Activated naive CD8-positive, alpha-beta T cell treated with anti-CD3 and anti-CD28 coated beads, Interleukin-2, amount 10 ng/mL, durations not matched to agents 7 days and 5 days (primary cell): ENCODE measurements at regions not wholly inside any gene's neighbourhood (a gene's known extent, or its start where the extent isn't known, plus 50 kb on each side); places are given as distances from the start of the nearest gene placed in this dataset.

Source experiments
- ATAC-seq: fragments of 150-1000 bp; cut with Tn5 transposase; one replicate; pipeline ENCODE4 v1.10.0; 2021; ENCODE audit warnings: low read depth, moderate library complexity
- POLR2A ChIA-PET: fragments of 350-600 bp; sonication (Branson Sonifier 250); formaldehyde crosslinking; loops from one replicate; lab custom pipeline; 2021; ENCODE audit warnings: antibody characterized with exemption; lab: Charles Lee
- DNase-seq: peaks from one replicate; pipeline ENCODE4 v3.0.0; 2021
- H3K27ac Mint-ChIP-seq: one replicate; pipeline ENCODE4 v1.8.0; 2022; ENCODE audit warnings: mild to moderate bottlenecking, mixed read lengths
- H3K27me3 Mint-ChIP-seq: one replicate; pipeline ENCODE4 v1.8.0; 2022; ENCODE audit warnings: mild to moderate bottlenecking, moderate library complexity, mixed read lengths
- H3K36me3 Mint-ChIP-seq: one replicate; pipeline ENCODE4 v1.8.0; 2021; ENCODE audit warnings: mild to moderate bottlenecking, mixed read lengths
- H3K4me1 Mint-ChIP-seq: one replicate; pipeline ENCODE4 v1.8.0; 2021; ENCODE audit warnings: mixed read lengths
- H3K4me3 Mint-ChIP-seq: one replicate; pipeline ENCODE4 v1.8.0; 2022; ENCODE audit warnings: mild to moderate bottlenecking, moderate library complexity, mixed read lengths
- H3K9me3 Mint-ChIP-seq: one replicate; pipeline ENCODE4 v1.8.0; 2021; ENCODE audit warnings: mixed read lengths

DNA sequence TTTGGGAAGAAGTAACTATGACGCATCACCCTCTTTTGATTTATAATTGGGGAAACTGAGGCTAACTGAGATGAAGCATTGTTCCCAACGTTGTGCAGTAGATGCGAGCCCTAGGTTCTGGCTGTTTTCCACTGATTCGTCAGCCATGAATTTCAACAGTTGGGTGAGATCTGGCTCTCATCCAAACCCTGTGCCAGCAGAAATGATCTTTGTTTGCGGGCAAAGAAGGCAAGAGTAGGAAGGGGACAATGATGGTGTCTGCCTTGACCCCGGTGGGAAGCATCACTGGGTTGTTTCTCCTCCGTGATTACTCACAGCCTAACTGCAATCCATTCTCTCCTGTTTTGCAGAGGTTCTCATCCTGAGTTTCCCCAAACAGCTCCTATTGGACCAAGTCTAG lies 142.3 kb downstream of the MIS18A start:
- no peak for ATAC-seq
- no peak for DNase-seq
- Mint-ChIP-seq H3K36me3 (no peaks in the 10 kb centered on the region), H3K4me1 (peaks cover 5% of the 10 kb centered on the region), H3K27ac (no peak overlapping the region), H3K9me3 (peaks cover 10% of the 10 kb centered on the region), H3K27me3 (peaks cover 2% of the 10 kb centered on the region), H3K4me3 (no peak overlapping the region)
- POLR2A ChIA-PET: no interaction called here

DNA sequence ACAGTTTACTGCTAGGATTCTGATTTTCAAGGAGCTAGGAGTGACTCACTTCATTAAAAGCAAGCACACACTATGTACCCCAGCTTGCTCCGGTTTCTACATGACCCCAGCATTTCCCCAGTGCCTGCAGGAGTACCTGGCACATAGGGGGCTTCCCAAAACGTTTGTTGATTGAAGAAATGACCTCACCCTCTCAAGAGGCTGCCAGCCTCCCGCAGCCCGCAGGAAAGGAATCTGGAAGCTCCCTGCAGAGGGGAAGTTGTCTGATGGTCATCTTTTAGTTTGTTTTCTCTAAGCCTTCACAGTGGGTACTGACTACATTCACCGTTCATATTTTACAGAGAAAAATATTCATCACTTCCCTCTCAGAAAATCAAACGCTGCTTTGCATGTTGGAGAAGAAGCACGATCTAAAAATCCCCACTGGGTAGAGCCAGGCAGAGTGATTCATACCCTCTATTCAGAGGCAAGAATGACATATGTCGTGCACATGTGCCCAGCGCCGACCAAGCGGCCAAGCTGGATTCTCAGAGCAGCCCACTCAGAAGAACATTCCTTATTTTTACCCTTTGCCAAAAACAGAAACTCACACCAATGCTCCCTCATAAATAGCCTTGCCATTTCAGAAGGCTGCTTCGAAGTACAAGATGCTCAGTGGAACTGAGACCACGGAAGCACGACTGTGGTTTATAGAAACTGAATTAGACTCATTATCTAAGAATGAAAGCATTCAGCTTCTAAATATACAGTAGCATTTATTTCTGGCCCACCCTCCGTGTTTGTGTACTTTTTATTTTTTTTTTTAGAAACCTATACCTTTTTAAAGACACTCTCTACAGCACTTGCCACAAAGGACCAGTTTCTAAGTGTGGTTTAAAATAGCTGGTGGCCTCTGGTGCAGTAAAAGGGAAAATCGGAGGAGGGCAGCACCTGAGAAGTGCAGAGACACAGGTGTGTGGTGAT lies 143.2 kb downstream of the MIS18A start:
- H3K27me3 Mint-ChIP-seq: peaks cover 8% of the 10 kb centered on the region
- H3K36me3 Mint-ChIP-seq: no peaks in the 10 kb centered on the region
- peaks cover 5% of the 10 kb centered on the region for H3K4me1 Mint-ChIP-seq
- H3K27ac Mint-ChIP-seq: no peak overlapping the region
- DNase-seq (no peak), ATAC-seq (no peak)
- no peak overlapping the region for H3K4me3 Mint-ChIP-seq
- POLR2A ChIA-PET: no interaction called here
- H3K9me3 Mint-ChIP-seq: peaks cover 10% of the 10 kb centered on the region

DNA sequence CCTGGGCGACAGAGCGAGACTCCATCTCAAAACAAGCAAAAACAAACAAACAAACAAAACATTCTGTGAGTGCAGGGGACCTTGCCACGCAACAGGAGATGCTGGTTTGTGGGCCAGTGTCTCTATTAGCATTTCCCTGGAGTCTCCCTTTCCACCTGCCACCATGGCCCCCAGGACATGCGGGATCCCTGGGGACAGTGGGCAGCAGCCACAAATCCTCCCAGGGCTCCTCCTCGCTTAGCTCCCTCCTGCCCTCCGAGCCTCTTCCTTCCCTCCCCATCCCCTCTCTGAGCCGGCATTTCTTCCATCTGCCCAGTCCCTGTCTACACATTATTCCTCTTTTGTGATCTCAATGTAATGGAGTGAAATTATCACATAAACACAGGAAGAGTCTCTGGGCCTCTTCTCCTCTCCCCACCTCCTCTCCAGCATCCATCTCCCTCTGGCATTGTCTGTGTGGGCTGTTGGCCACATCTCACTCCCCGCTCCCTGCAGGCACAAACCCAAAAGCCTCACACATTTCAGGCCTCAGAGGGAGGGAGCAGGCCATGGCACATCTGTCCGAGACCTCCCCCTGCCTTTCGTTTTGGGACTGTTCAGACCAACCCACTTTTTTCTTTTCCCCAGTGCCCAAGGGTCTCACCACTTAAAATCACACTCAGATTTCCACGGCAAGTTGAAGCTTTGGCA lies 144.3 kb downstream of the MIS18A start:
- Mint-ChIP-seq H3K36me3 (no peaks in the 10 kb centered on the region), H3K27ac (no peak overlapping the region), H3K4me1 (peaks cover 5% of the 10 kb centered on the region), H3K27me3 (peaks cover 8% of the 10 kb centered on the region), H3K4me3 (no peak overlapping the region), H3K9me3 (peaks cover 10% of the 10 kb centered on the region)
- no peak for DNase-seq
- POLR2A ChIA-PET: no interaction called here
- no peak for ATAC-seq

GRCh38 chr21:32132881-32133280 lies 146.0 kb downstream of the MIS18A start:
- Mint-ChIP-seq H3K4me1 (peaks cover 5% of the 10 kb centered on the region), H3K27ac (no peak overlapping the region), H3K27me3 (peaks cover 8% of the 10 kb centered on the region), H3K9me3 (peaks cover 10% of the 10 kb centered on the region), H3K36me3 (no peaks in the 10 kb centered on the region), H3K4me3 (no peak overlapping the region)
- POLR2A ChIA-PET: no interaction called here
- no peak for ATAC-seq
- DNase-seq: no peak

DNA sequence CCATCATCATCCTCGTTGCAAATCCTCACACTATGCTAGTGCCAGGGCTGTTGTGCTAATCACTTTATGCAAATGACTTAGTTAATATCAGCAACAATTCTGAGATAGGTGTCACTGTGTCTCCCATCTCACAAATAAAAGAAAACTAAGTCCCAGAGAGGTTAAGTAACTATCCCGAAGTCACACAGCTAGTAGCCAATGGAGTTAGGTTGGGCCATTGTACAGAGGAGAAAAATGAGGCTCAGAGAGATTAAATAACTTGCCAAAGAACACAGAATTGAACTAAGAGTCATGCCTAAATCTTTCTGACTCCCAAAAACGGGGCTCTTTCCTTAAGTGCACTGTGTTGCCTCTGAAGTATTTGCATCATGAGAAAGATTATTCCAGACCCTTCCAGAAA lies 146.4 kb downstream of the MIS18A start:
- Mint-ChIP-seq H3K9me3 (peaks cover 8% of the 10 kb centered on the region), H3K4me3 (no peak overlapping the region), H3K27me3 (peaks cover 8% of the 10 kb centered on the region), H3K36me3 (no peaks in the 10 kb centered on the region), H3K4me1 (peaks cover 5% of the 10 kb centered on the region), H3K27ac (no peak overlapping the region)
- DNase-seq (no peak), ATAC-seq (no peak)
- POLR2A ChIA-PET: no interaction called here

GRCh38 chr21:32131960-32132359 lies 146.9 kb downstream of the MIS18A start:
- Mint-ChIP-seq H3K4me3 (no peak overlapping the region), H3K27ac (no peak overlapping the region), H3K36me3 (no peaks in the 10 kb centered on the region), H3K9me3 (peaks cover 7% of the 10 kb centered on the region), H3K4me1 (peaks cover 3% of the 10 kb centered on the region), H3K27me3 (peaks cover 8% of the 10 kb centered on the region)
- ATAC-seq (no peak), DNase-seq (no peak)
- POLR2A ChIA-PET: no interaction called here

DNA sequence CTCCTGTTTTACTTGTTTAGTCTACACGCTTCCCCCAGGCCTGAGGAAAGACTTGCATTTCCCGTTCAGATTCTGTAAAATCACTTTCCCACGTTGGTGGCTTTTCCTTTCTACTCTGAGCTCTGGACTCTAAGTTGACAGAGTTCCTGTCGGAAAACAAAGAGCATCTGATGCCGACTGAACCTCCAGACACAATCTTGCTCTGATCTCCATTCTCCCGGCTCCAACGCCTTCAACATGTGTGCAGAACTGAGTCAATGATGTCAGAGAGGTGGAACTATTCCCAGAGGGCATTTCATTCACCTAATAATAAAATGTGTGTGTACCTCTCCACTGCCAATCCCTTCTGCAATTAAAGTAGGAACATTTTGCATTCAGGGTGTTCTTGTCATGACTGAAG lies 147.7 kb downstream of the MIS18A start:
- Mint-ChIP-seq H3K9me3 (peaks cover 6% of the 10 kb centered on the region), H3K4me1 (peaks cover 2% of the 10 kb centered on the region), H3K27ac (no peak overlapping the region), H3K27me3 (peaks cover 9% of the 10 kb centered on the region), H3K36me3 (no peaks in the 10 kb centered on the region), H3K4me3 (no peak overlapping the region)
- no peak for DNase-seq
- POLR2A ChIA-PET: no interaction called here
- no peak for ATAC-seq

GRCh38 chr21:32130031-32130891 lies 148.6 kb downstream of the MIS18A start:
- POLR2A ChIA-PET: no interaction called here
- H3K27ac Mint-ChIP-seq: no peak overlapping the region
- DNase-seq (no peak), ATAC-seq (no peak)
- no peak overlapping the region for H3K4me3 Mint-ChIP-seq
- H3K36me3 Mint-ChIP-seq: no peaks in the 10 kb centered on the region
- peaks cover 2% of the 10 kb centered on the region for H3K4me1 Mint-ChIP-seq
- H3K27me3 Mint-ChIP-seq: peaks cover 9% of the 10 kb centered on the region
- peaks cover 6% of the 10 kb centered on the region for H3K9me3 Mint-ChIP-seq

GRCh38 chr21:32127081-32127480 lies 151.8 kb downstream of the MIS18A start:
- no peak for DNase-seq
- no peak overlapping the region for H3K27ac Mint-ChIP-seq
- no peaks in the 10 kb centered on the region for H3K36me3 Mint-ChIP-seq
- H3K9me3 Mint-ChIP-seq: peaks cover 7% of the 10 kb centered on the region
- H3K4me1 Mint-ChIP-seq: peaks cover 2% of the 10 kb centered on the region
- H3K27me3 Mint-ChIP-seq: peaks cover 11% of the 10 kb centered on the region
- no peak for ATAC-seq
- H3K4me3 Mint-ChIP-seq: no peak overlapping the region
- POLR2A ChIA-PET: no interaction called here

GRCh38 chr21:32122082-32122481 lies 156.8 kb downstream of the MIS18A start:
- H3K4me3 Mint-ChIP-seq: no peak overlapping the region
- POLR2A ChIA-PET: no interaction called here
- peaks cover 4% of the 10 kb centered on the region for H3K9me3 Mint-ChIP-seq
- DNase-seq (no peak), ATAC-seq (no peak)
- peaks cover 5% of the 10 kb centered on the region for H3K27me3 Mint-ChIP-seq
- no peaks in the 10 kb centered on the region for H3K4me1 Mint-ChIP-seq
- no peak overlapping the region for H3K27ac Mint-ChIP-seq
- no peaks in the 10 kb centered on the region for H3K36me3 Mint-ChIP-seq

DNA sequence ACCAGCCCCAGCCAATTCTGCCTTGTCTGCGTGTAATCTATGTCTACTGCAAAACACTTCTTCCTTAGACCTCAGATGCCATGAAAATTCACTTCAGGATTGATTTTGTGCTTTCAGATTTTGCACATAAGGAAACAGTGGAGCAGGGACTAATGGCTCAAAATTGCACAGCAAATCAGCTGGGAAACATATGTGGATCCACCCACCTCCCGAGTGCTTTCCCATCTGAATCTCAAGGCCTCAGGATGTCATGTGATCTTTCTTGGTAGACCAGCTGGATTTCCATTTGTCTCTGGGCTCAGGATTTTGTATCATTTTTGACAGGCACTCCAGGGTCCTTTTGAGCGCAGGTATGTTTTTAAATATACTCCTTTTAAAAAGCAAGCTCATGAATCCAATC lies 158.6 kb downstream of the MIS18A start:
- DNase-seq (no peak), ATAC-seq (no peak)
- peaks cover 3% of the 10 kb centered on the region for H3K27me3 Mint-ChIP-seq
- no peaks in the 10 kb centered on the region for H3K36me3 Mint-ChIP-seq
- H3K4me3 Mint-ChIP-seq: no peak overlapping the region
- no peak overlapping the region for H3K27ac Mint-ChIP-seq
- peaks cover 4% of the 10 kb centered on the region for H3K9me3 Mint-ChIP-seq
- POLR2A ChIA-PET: no interaction called here
- H3K4me1 Mint-ChIP-seq: no peaks in the 10 kb centered on the region

GRCh38 chr21:32119811-32120210 lies 159.0 kb downstream of the MIS18A start:
- POLR2A ChIA-PET: no interaction called here
- no peaks in the 10 kb centered on the region for H3K4me1 Mint-ChIP-seq
- no peaks in the 10 kb centered on the region for H3K36me3 Mint-ChIP-seq
- H3K27me3 Mint-ChIP-seq: peaks cover 3% of the 10 kb centered on the region
- H3K9me3 Mint-ChIP-seq: peaks cover 4% of the 10 kb centered on the region
- H3K4me3 Mint-ChIP-seq: no peak overlapping the region
- no peak for DNase-seq
- H3K27ac Mint-ChIP-seq: no peak overlapping the region
- no peak for ATAC-seq

- Mint-ChIP-seq H3K4me3 (no peak overlapping the region), H3K27me3 (peaks cover 3% of the 10 kb centered on the region), H3K36me3 (no peaks in the 10 kb centered on the region), H3K9me3 (peaks cover 4% of the 10 kb centered on the region), H3K27ac (no peak overlapping the region), H3K4me1 (no peaks in the 10 kb centered on the region)
- ATAC-seq (no peak), DNase-seq (no peak)
- POLR2A ChIA-PET: interaction anchor here (0.7 kb wide), 1 partner anchor 376 kb away, joined by 6 read pairs; no protein-coding TSS in a partner anchor
Measured at GRCh38 chr21:32119389-32119788, 159.5 kb downstream of the MIS18A start.
